IMR-90 (cell line): ENCODE measurements at regions not wholly inside any gene's neighbourhood (a gene's known extent, or its start where the extent isn't known, plus 50 kb on each side); places are given as distances from the start of the nearest gene placed in this dataset.
A peak's percentile ranks its signal among the peaks of the same experiment; 100 is the strongest.

Source experiments
- ATAC-seq: fragments of 200-7000 bp; cut with Tn5 transposase; 2 replicates; pipeline ENCODE4 v1.9.1; 2020; ENCODE audit warnings: low read depth, mild to moderate bottlenecking, moderate library complexity
- BruUV-seq: library from RNA; stranded (reverse); fragments of 400-500 nt; replicated peaks from 2 replicates; lab custom pipeline; 2021; lab: Mats Ljungman, UMichigan
- CTCF ChIA-PET: fragments of 300-600 bp; formaldehyde crosslinking; extraction: SDS; loops from one replicate; lab custom pipeline; 2021; ENCODE audit warnings: antibody characterized with exemption; lab: Yijun Ruan, JAX
- POLR2A ChIA-PET: fragments of 300-600 bp; sonication (Branson Sonifier 250); formaldehyde crosslinking; loops from one replicate; lab custom pipeline; 2022; ENCODE audit warnings: antibody characterized with exemption; ENCODE audit not compliant: unreplicated experiment; lab: Charles Lee
- DNase-seq: peaks from one replicate; pipeline ENCODE4 v3.0.0; 2013
- H2AFZ ChIP-seq: replicated peaks from 2 replicates; pipeline ENCODE3; 2013; ENCODE audit warnings: low read length, mild to moderate bottlenecking; ENCODE audit not compliant: poor library complexity
- H2AK5ac ChIP-seq: 2 replicates; pipeline ENCODE4 v1.6.1; 2013; ENCODE audit warnings: low read depth, low read length, inconsistent platforms
- H2AK9ac ChIP-seq: replicated peaks from 2 replicates; pipeline ENCODE3; 2013; ENCODE audit warnings: mild to moderate bottlenecking, low read depth, low read length, moderate library complexity; ENCODE audit not compliant: poor library complexity
- H2BK120ac ChIP-seq: 2 replicates; pipeline ENCODE4 v1.6.1; 2013; ENCODE audit warnings: low read depth, low read length, inconsistent platforms
- H2BK15ac ChIP-seq: 3 replicates; pipeline ENCODE4 v1.6.1; 2013; ENCODE audit warnings: low read depth, low read length, inconsistent platforms
- H2BK20ac ChIP-seq: 2 replicates; pipeline ENCODE4 v1.6.1; 2013; ENCODE audit warnings: low read depth, mild to moderate bottlenecking, inconsistent platforms, low read length, moderate library complexity
- H2BK5ac ChIP-seq: 2 replicates; pipeline ENCODE4 v1.6.1; 2013; ENCODE audit warnings: mild to moderate bottlenecking, low read depth, low read length, inconsistent platforms; ENCODE audit not compliant: poor library complexity, severe bottlenecking
- H3K14ac ChIP-seq: replicated peaks from 2 replicates; pipeline ENCODE4 v1.6.1; 2013; ENCODE audit warnings: low read depth, low read length, inconsistent platforms
- H3K18ac ChIP-seq: 2 replicates; pipeline ENCODE4 v1.6.1; 2013; ENCODE audit warnings: low read depth, low read length, control low read depth
- H3K23ac ChIP-seq: 2 replicates; pipeline ENCODE4 v1.6.1; 2013; ENCODE audit warnings: low read depth, low read length, inconsistent platforms
- H3K27ac ChIP-seq: 2 replicates; pipeline ENCODE4 v1.5.1; 2013; ENCODE audit warnings: mild to moderate bottlenecking, control low read depth, low read length; ENCODE audit not compliant: insufficient read depth
- H3K27me3 ChIP-seq: 2 replicates; pipeline ENCODE4 v1.6.1; 2013; ENCODE audit warnings: low read length; ENCODE audit not compliant: control insufficient read depth, insufficient read depth
- H3K36me3 ChIP-seq: 2 replicates; pipeline ENCODE4 v1.6.1; 2013; ENCODE audit warnings: low read length, mixed read lengths; ENCODE audit not compliant: control insufficient read depth, insufficient read depth
- H3K4ac ChIP-seq: 2 replicates; pipeline ENCODE4 v1.6.1; 2013; ENCODE audit warnings: low read depth, low read length, inconsistent platforms
- H3K4me1 ChIP-seq: 2 replicates; pipeline ENCODE4 v1.6.1; 2013; ENCODE audit warnings: low read length, mixed read lengths; ENCODE audit not compliant: control insufficient read depth, insufficient read depth
- H3K4me2 ChIP-seq: 2 replicates; pipeline ENCODE4 v1.6.1; 2013; ENCODE audit warnings: low read depth, mild to moderate bottlenecking, control low read depth, low read length, moderate library complexity
- H3K4me3 ChIP-seq: 2 replicates; pipeline ENCODE4 v1.5.1; 2013; ENCODE audit warnings: low read depth, mild to moderate bottlenecking, control low read depth, low read length, moderate library complexity; ENCODE audit not compliant: insufficient read depth
- H3K56ac ChIP-seq: 2 replicates; pipeline ENCODE4 v1.6.1; 2013; ENCODE audit warnings: low read length, inconsistent platforms; ENCODE audit not compliant: insufficient read depth; ENCODE audit errors: extremely low read depth
- H3K79me1 ChIP-seq, 2 experiments: 2 replicates each; pipeline ENCODE4 v1.6.1; 2013; ENCODE audit warnings: low read length in 2 of 2, inconsistent platforms in 1 of 2, low read depth in 1 of 2
- H3K9ac ChIP-seq: 2 replicates; pipeline ENCODE4 v1.6.1; 2013; ENCODE audit warnings: low read depth, low read length, control low read depth
- H3K9me1 ChIP-seq: 2 replicates; pipeline ENCODE4 v1.6.1; 2013; ENCODE audit warnings: low read length, inconsistent platforms; ENCODE audit not compliant: insufficient read depth
- H3K9me3 ChIP-seq: 2 replicates; pipeline ENCODE4 v1.6.1; 2013; ENCODE audit warnings: low read length; ENCODE audit not compliant: control insufficient read depth, insufficient read depth
- H4K20me1 ChIP-seq: 2 replicates; pipeline ENCODE4 v1.6.1; 2013; ENCODE audit warnings: low read length, inconsistent platforms; ENCODE audit not compliant: insufficient read depth
- H4K5ac ChIP-seq: 2 replicates; pipeline ENCODE4 v1.6.1; 2013; ENCODE audit warnings: mild to moderate bottlenecking, low read depth, low read length, control low read depth
- H4K8ac ChIP-seq, 2 experiments: 2 replicates each; pipeline ENCODE4 v1.6.1; 2013; ENCODE audit warnings: low read depth in 2 of 2, low read length in 2 of 2, control low read depth in 1 of 2, inconsistent platforms in 1 of 2
- H4K91ac ChIP-seq: 2 replicates; pipeline ENCODE4 v1.6.1; 2013; ENCODE audit warnings: low read depth, low read length, inconsistent platforms; ENCODE audit not compliant: insufficient read depth
- BHLHE40 ChIP-seq: fragments of 150-350 bp; IDR thresholded peaks from 2 replicates; pipeline ENCODE4 v1.6.1; 2016; ENCODE audit warnings: mild to moderate bottlenecking, low read depth, low read length
- CHD1 ChIP-seq: IDR thresholded peaks from 2 replicates; pipeline ENCODE4 v1.6.1; 2012; ENCODE audit warnings: low read depth, low read length, improper control_type of control experiment
- ELK1 ChIP-seq: fragments of 150-350 bp; IDR thresholded peaks from 2 replicates; pipeline ENCODE4 v1.6.1; 2016; ENCODE audit warnings: low read depth, mild to moderate bottlenecking, low read length, moderate library complexity, borderline replicate concordance
- FOS ChIP-seq: fragments of 150-350 bp; IDR thresholded peaks from 2 replicates; pipeline ENCODE4 v1.6.1; 2016; ENCODE audit warnings: low read depth, low read length
- MAFK ChIP-seq: IDR thresholded peaks from 2 replicates; pipeline ENCODE4 v1.6.1; 2012; ENCODE audit warnings: low read depth, low read length, improper control_type of control experiment
- POLR2A ChIP-seq: IDR thresholded peaks from 2 replicates; pipeline ENCODE4 v1.6.1; 2012; ENCODE audit warnings: mild to moderate bottlenecking, low read depth, low read length
- RFX5 ChIP-seq: IDR thresholded peaks from 2 replicates; pipeline ENCODE4 v1.8.0; 2012; ENCODE audit warnings: low read depth, mild to moderate bottlenecking, low read length, moderate library complexity
- SMC3 ChIP-seq: fragments of 150-350 bp; IDR thresholded peaks from 2 replicates; pipeline ENCODE4 v1.6.1; 2016; ENCODE audit warnings: low read depth, mild to moderate bottlenecking, antibody characterized with exemption, low read length, moderate library complexity
- USF2 ChIP-seq: fragments of 150-350 bp; IDR thresholded peaks from 2 replicates; pipeline ENCODE4 v1.6.1; 2017; ENCODE audit warnings: mild to moderate bottlenecking, antibody characterized with exemption, low read length, low read depth
- WGBS, 2 experiments: methylation state at CpG; one replicate each; pipeline versions ENCODE4 v1.1.5 to v1.1.7; 2013; ENCODE audit warnings: missing lambda C conversion rate in 2 of 2; ENCODE audit not compliant: insufficient read length in 1 of 2; ENCODE audit errors: extremely low coverage in 2 of 2; 5-methylcytosine and 5-hydroxymethylcytosine counted together
- dilution Hi-C: fragments of 300-500 bp; cut with HindIII; formaldehyde crosslinking; loops from one replicate; pipeline ENCODE4 v1.14.3; 2018; ENCODE audit warnings: low sequenced_read_pairs; ENCODE audit not compliant: unreplicated experiment
- in situ Hi-C: fragments of 300-500 bp; cut with MboI; formaldehyde crosslinking; loops from 3 replicates; pipeline ENCODE4 v1.14.3; 2019; ENCODE audit warnings: low sequenced_read_pairs, inconsistent platforms, mixed read lengths
- intact Hi-C: fragments of 100-400 bp; cut with micrococcal nuclease; formaldehyde crosslinking; loops from 2 replicates; pipeline ENCODE4 v1.10.0; 2022
- TF ChIP-seq, protein P1 (sequence below): conservative IDR thresholded peaks from 2 replicates; pipeline ENCODE4 v1.5.1; 2012; ENCODE audit warnings: mild to moderate bottlenecking, low read depth, low read length, improper control_type of control experiment

GRCh38 chr16:26273607-26274006, 581.8 kb downstream of the HS3ST4 start:
- no peaks in the 10 kb centered on the region for H3K4me1 ChIP-seq
- POLR2A ChIA-PET, result no interaction called here
- H3K23ac ChIP-seq, result no peak overlapping the region
- DNase-seq (no peak), ATAC-seq (no peak)
- H3K18ac ChIP-seq, result no peak overlapping the region
- no peak overlapping the region for H3K56ac ChIP-seq
- H2BK15ac ChIP-seq, result no peak overlapping the region
- H3K9me3 ChIP-seq, result peaks cover 2% of the 10 kb centered on the region; the same call in 1 of the 2 replicates
- no peaks in the 10 kb centered on the region for H3K9me1 ChIP-seq
- no peak overlapping the region for H2AK9ac ChIP-seq
- no peak overlapping the region for H4K8ac ChIP-seq
- no peak overlapping the region for H3K4me2 ChIP-seq
- H4K5ac ChIP-seq, result no peak overlapping the region
- no peak overlapping the region for H2BK120ac ChIP-seq
- dilution Hi-C loops (no loop called here), in situ Hi-C loops (no loop called here), intact Hi-C loops (no loop called here)
- BruUV-seq, result no TSS peak
- H3K79me1 ChIP-seq, result no peaks in the 10 kb centered on the region
- no peak overlapping the region for H3K27ac ChIP-seq
- CTCF ChIA-PET, result no interaction called here
- H3K9ac ChIP-seq, result no peak overlapping the region
- no peaks in the 10 kb centered on the region for H3K36me3 ChIP-seq
- 89% methylated on average over 1 of the region's 3 CpGs; no CpG with 5 or more reads in 1 of the 2 experiments for WGBS, 2 experiments
- peak overlapping the region; percentile 72 for H2BK5ac ChIP-seq
- H4K91ac ChIP-seq, result no peak overlapping the region
- H2AFZ ChIP-seq, result no peak overlapping the region
- H3K27me3 ChIP-seq, result no peaks in the 10 kb centered on the region
- no peak overlapping the region for H2AK5ac ChIP-seq
- H3K4me3 ChIP-seq, result no peak overlapping the region
- no peaks in the 10 kb centered on the region for H4K20me1 ChIP-seq
- no peak overlapping the region for H2BK20ac ChIP-seq
- TF ChIP-seq ELK1, result no peak
- TF ChIP-seq RFX5, result no peak
- TF ChIP-seq CHD1, result no peak
- no peak for TF ChIP-seq SMC3
- TF ChIP-seq, protein P1, sequence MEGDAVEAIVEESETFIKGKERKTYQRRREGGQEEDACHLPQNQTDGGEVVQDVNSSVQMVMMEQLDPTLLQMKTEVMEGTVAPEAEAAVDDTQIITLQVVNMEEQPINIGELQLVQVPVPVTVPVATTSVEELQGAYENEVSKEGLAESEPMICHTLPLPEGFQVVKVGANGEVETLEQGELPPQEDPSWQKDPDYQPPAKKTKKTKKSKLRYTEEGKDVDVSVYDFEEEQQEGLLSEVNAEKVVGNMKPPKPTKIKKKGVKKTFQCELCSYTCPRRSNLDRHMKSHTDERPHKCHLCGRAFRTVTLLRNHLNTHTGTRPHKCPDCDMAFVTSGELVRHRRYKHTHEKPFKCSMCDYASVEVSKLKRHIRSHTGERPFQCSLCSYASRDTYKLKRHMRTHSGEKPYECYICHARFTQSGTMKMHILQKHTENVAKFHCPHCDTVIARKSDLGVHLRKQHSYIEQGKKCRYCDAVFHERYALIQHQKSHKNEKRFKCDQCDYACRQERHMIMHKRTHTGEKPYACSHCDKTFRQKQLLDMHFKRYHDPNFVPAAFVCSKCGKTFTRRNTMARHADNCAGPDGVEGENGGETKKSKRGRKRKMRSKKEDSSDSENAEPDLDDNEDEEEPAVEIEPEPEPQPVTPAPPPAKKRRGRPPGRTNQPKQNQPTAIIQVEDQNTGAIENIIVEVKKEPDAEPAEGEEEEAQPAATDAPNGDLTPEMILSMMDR, result no peak
- TF ChIP-seq MAFK, result no peak
- no peak for TF ChIP-seq FOS
- no peak for TF ChIP-seq BHLHE40
- no peak for TF ChIP-seq POLR2A
- TF ChIP-seq USF2, result no peak
- no peak overlapping the region for H3K14ac ChIP-seq
- no peak overlapping the region for H3K4ac ChIP-seq
